PFSK-1 (cell line): ENCODE measurements at regions not wholly inside any gene's neighbourhood (a gene's known extent, or its start where the extent isn't known, plus 50 kb on each side); places are given as distances from the start of the nearest gene placed in this dataset.

ENCODE experiments used
- POLR2AphosphoS5 ChIP-seq: IDR thresholded peaks from 2 replicates; pipeline ENCODE4 v1.6.1; 2012; ENCODE audit warnings: low read depth, mild to moderate bottlenecking, control low read depth, low read length, moderate library complexity
- SIN3A ChIP-seq: IDR thresholded peaks from 2 replicates; pipeline ENCODE4 v1.6.1; 2012; ENCODE audit warnings: mild to moderate bottlenecking, low read length, moderate library complexity, borderline replicate concordance; ENCODE audit not compliant: insufficient read depth

- TF ChIP-seq POLR2AphosphoS5 (no peak), SIN3A (no peak)
Observed at GRCh38 chr10:28811639-28812349, 134.5 kb downstream of the BAMBI start.
